SK-N-SH (cell line): ENCODE measurements at regions not wholly inside any gene's neighbourhood (a gene's known extent, or its start where the extent isn't known, plus 50 kb on each side); places are given as distances from the start of the nearest gene placed in this dataset.

ENCODE experiments used
- EZH2phosphoT487 ChIP-seq: fragments of 200-600 bp; sonication (generic); IDR thresholded peaks from 2 replicates; pipeline ENCODE4 v1.6.1; 2017; ENCODE audit warnings: low read depth, mixed run types, mild to moderate bottlenecking, antibody characterized with exemption, moderate library complexity, borderline replicate concordance
- GABPA ChIP-seq: IDR thresholded peaks from 2 replicates; pipeline ENCODE4 v1.4.0; 2012; ENCODE audit warnings: low read depth, mild to moderate bottlenecking
- TF ChIP-seq, protein P1 (sequence below): fragments of 200-600 bp; sonication (generic); IDR thresholded peaks from 2 replicates; pipeline ENCODE4 v1.6.1; 2017; ENCODE audit warnings: antibody characterized with exemption, mild to moderate bottlenecking, moderate library complexity

DNA sequence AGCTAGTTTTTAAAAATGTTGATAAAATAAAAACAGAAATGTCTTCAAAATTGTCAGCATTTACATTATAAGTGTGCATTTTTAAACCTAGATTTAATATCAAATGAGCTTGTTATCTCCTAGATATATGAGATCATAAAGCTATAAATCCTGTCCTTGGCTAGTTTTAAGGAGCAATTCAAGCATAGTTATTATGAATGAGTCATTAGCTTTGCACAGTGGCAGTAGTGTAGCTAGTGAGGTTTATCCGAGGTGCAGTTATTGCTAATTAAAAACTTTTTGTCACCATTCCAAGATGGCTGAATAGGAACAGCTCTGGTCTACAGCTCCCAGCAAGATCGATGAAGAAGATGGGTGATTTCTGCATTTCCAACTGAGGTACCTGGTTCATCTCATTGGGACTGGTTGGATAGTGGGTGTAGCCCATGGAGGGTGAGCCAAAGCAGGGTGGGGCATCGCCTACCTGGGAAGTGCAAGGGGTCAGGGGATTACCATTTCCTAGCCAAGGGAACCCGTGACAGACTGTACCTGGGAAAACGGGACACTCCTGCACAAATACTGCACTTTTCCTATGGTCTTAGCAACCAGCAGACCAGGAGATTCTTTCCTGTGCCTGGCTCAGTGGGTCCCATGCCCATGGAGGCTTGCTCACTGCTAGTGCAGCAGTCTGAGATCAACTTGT, 108.8 kb upstream of the SYNCRIP start:
- TF ChIP-seq EZH2phosphoT487, result no peak
- no peak for TF ChIP-seq GABPA
- TF ChIP-seq, protein P1, sequence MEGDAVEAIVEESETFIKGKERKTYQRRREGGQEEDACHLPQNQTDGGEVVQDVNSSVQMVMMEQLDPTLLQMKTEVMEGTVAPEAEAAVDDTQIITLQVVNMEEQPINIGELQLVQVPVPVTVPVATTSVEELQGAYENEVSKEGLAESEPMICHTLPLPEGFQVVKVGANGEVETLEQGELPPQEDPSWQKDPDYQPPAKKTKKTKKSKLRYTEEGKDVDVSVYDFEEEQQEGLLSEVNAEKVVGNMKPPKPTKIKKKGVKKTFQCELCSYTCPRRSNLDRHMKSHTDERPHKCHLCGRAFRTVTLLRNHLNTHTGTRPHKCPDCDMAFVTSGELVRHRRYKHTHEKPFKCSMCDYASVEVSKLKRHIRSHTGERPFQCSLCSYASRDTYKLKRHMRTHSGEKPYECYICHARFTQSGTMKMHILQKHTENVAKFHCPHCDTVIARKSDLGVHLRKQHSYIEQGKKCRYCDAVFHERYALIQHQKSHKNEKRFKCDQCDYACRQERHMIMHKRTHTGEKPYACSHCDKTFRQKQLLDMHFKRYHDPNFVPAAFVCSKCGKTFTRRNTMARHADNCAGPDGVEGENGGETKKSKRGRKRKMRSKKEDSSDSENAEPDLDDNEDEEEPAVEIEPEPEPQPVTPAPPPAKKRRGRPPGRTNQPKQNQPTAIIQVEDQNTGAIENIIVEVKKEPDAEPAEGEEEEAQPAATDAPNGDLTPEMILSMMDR, result no peak
